ENCODE measurements at regions not wholly inside any gene's neighbourhood (a gene's known extent, or its start where the extent isn't known, plus 50 kb on each side); places are given as distances from the start of the nearest gene placed in this dataset.

DNA sequence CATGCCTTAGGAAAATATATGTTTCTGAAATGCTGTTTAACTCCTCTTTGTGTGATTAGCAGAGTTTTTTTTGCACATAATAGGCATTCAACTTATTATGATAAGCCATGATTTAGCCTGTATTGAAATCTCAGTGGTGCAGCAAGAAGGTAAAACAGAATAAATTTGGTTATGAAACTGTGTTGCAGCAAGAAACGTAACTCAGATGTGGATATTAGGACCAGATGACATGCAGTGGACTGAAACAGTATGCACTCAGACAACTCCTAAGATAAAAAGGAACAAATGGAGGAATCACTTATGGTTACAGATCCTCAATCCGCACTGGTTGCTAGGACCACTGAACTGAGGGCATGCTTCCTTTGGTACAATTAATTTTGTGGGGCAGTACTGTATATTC lies 254.2 kb upstream of the HSF2 start:
- Histone ChIP-seq H3F3A (ENCODE audit: low read depth) (no peaks in the 10 kb centered on the region), H3K4me3 (ENCODE audit: low read length, poor library complexity, severe bottlenecking) (no peak overlapping the region), H4K20me1 (ENCODE audit: insufficient read depth, low read length, poor library complexity, severe bottlenecking) (no peaks in the 10 kb centered on the region), H3K9me2 (replicated peaks; ENCODE audit: low read depth, low read length) (no peaks in the 10 kb centered on the region; the same call in 1 of the 2 replicates), H3K9ac (ENCODE audit: low read depth, low read length, poor library complexity, severe bottlenecking) (no peak overlapping the region), H3K9me3 (ENCODE audit: insufficient read depth, low read depth, low read length) (no peaks in the 10 kb centered on the region), H3K4me1 (ENCODE audit: insufficient read depth, low read length, poor library complexity, severe bottlenecking) (no peaks in the 10 kb centered on the region), H3K27me3 (ENCODE audit: insufficient read depth, low read length, poor library complexity, severe bottlenecking) (no peaks in the 10 kb centered on the region), H2AFZ (ENCODE audit: low read length) (no peak overlapping the region), H3K79me2 (ENCODE audit: insufficient read depth, low read length) (no peaks in the 10 kb centered on the region), H3K36me3 (ENCODE audit: insufficient read depth, low read length) (no peaks in the 10 kb centered on the region), H3K4me2 (ENCODE audit: low read depth, low read length, poor library complexity, severe bottlenecking) (no peak overlapping the region)
- TF ChIP-seq, protein P1, sequence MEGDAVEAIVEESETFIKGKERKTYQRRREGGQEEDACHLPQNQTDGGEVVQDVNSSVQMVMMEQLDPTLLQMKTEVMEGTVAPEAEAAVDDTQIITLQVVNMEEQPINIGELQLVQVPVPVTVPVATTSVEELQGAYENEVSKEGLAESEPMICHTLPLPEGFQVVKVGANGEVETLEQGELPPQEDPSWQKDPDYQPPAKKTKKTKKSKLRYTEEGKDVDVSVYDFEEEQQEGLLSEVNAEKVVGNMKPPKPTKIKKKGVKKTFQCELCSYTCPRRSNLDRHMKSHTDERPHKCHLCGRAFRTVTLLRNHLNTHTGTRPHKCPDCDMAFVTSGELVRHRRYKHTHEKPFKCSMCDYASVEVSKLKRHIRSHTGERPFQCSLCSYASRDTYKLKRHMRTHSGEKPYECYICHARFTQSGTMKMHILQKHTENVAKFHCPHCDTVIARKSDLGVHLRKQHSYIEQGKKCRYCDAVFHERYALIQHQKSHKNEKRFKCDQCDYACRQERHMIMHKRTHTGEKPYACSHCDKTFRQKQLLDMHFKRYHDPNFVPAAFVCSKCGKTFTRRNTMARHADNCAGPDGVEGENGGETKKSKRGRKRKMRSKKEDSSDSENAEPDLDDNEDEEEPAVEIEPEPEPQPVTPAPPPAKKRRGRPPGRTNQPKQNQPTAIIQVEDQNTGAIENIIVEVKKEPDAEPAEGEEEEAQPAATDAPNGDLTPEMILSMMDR (conservative IDR thresholded peaks at IDR 0.05; ENCODE audit: low read length) = no peak
- TF ChIP-seq EZH2phosphoT487 (IDR thresholded peaks at IDR 0.05; ENCODE audit: borderline replicate concordance) = no peak

DNA sequence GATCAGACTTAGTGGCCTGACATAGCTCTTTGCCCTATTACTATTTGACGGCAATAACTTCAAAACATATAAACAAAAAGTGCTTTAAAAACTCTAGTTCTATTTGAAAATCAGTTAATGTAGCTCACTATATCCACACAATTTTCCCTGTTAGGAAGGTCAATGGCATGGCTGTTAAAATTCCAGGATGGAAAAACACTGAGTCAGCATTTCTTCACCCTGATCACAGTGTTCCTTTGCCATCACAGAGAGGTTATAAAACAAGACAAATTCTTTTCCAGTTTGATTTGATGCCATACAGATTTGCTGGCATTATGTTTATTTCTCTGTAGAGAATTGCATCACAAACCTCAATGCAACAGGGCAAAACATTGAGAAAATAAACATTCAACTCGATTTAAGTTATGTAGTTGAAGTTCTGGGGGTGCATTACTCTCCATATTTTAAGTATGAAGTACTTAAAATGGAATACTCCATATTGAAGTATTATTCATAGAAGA lies 253.7 kb upstream of the HSF2 start:
- no peak overlapping the region for H3K4me3 ChIP-seq (ENCODE audit: low read length, poor library complexity, severe bottlenecking)
- H3K27me3 ChIP-seq (ENCODE audit: insufficient read depth, low read length, poor library complexity, severe bottlenecking) = no peaks in the 10 kb centered on the region
- no peak overlapping the region for H2AFZ ChIP-seq (ENCODE audit: low read length)
- no peak for TF ChIP-seq EZH2phosphoT487 (IDR thresholded peaks at IDR 0.05; ENCODE audit: borderline replicate concordance)
- TF ChIP-seq, protein P1 (conservative IDR thresholded peaks at IDR 0.05; ENCODE audit: low read length) = no peak
- no peak overlapping the region for H3K4me2 ChIP-seq (ENCODE audit: low read depth, low read length, poor library complexity, severe bottlenecking)
- H3K9me3 ChIP-seq (ENCODE audit: insufficient read depth, low read depth, low read length) = no peaks in the 10 kb centered on the region
- no peaks in the 10 kb centered on the region for H3F3A ChIP-seq (ENCODE audit: low read depth)
- no peaks in the 10 kb centered on the region for H3K79me2 ChIP-seq (ENCODE audit: insufficient read depth, low read length)
- H3K9ac ChIP-seq (ENCODE audit: low read depth, low read length, poor library complexity, severe bottlenecking) = no peak overlapping the region
- H3K36me3 ChIP-seq (ENCODE audit: insufficient read depth, low read length) = no peaks in the 10 kb centered on the region
- H3K9me2 ChIP-seq (replicated peaks; ENCODE audit: low read depth, low read length) = no peaks in the 10 kb centered on the region; the same call in 1 of the 2 replicates
- H4K20me1 ChIP-seq (ENCODE audit: insufficient read depth, low read length, poor library complexity, severe bottlenecking) = no peaks in the 10 kb centered on the region
- no peaks in the 10 kb centered on the region for H3K4me1 ChIP-seq (ENCODE audit: insufficient read depth, low read length, poor library complexity, severe bottlenecking)

DNA sequence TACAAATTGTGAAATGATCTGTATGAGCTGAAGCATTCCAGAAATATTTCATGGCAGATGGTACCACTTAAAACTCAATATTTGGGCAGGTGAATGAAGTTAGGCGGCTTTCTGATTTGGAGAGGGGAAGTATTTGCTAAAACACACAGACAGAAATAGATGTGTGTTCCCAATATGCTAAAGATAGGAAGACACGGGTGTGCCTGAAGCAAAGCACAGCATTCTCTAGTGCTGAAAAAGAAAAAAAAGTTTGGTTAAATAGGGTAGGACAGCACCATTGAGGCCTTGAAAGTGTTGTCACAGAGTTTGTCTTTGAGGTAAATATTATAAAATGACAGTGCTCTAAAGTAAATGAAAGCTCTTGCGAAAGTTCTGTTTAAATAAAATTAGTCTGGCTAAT lies 252.2 kb upstream of the HSF2 start:
- no peaks in the 10 kb centered on the region; the same call in 1 of the 2 replicates for H3K9me2 ChIP-seq (replicated peaks; ENCODE audit: low read depth, low read length)
- no peaks in the 10 kb centered on the region for H3K79me2 ChIP-seq (ENCODE audit: insufficient read depth, low read length)
- no peaks in the 10 kb centered on the region for H3K4me1 ChIP-seq (ENCODE audit: insufficient read depth, low read length, poor library complexity, severe bottlenecking)
- no peaks in the 10 kb centered on the region for H3K9me3 ChIP-seq (ENCODE audit: insufficient read depth, low read depth, low read length)
- no peak overlapping the region for H2AFZ ChIP-seq (ENCODE audit: low read length)
- H4K20me1 ChIP-seq (ENCODE audit: insufficient read depth, low read length, poor library complexity, severe bottlenecking) = no peaks in the 10 kb centered on the region
- H3K27me3 ChIP-seq (ENCODE audit: insufficient read depth, low read length, poor library complexity, severe bottlenecking) = no peaks in the 10 kb centered on the region
- no peaks in the 10 kb centered on the region for H3F3A ChIP-seq (ENCODE audit: low read depth)
- no peak overlapping the region for H3K4me3 ChIP-seq (ENCODE audit: low read length, poor library complexity, severe bottlenecking)
- no peak overlapping the region for H3K4me2 ChIP-seq (ENCODE audit: low read depth, low read length, poor library complexity, severe bottlenecking)
- no peak overlapping the region for H3K9ac ChIP-seq (ENCODE audit: low read depth, low read length, poor library complexity, severe bottlenecking)
- no peak for TF ChIP-seq EZH2phosphoT487 (IDR thresholded peaks at IDR 0.05; ENCODE audit: borderline replicate concordance)
- TF ChIP-seq, protein P1 (conservative IDR thresholded peaks at IDR 0.05; ENCODE audit: low read length) = no peak
- H3K36me3 ChIP-seq (ENCODE audit: insufficient read depth, low read length) = no peaks in the 10 kb centered on the region

All from Loucy (cell line).